ENCODE measurements at regions not wholly inside any gene's neighbourhood (a gene's known extent, or its start where the extent isn't known, plus 50 kb on each side); places are given as distances from the start of the nearest gene placed in this dataset.
"Not testable (repeated sequence)": the region's sequence is repeated elsewhere in the genome, so short reads cannot be mapped to it uniquely, and the experiment has no call there.

DNA sequence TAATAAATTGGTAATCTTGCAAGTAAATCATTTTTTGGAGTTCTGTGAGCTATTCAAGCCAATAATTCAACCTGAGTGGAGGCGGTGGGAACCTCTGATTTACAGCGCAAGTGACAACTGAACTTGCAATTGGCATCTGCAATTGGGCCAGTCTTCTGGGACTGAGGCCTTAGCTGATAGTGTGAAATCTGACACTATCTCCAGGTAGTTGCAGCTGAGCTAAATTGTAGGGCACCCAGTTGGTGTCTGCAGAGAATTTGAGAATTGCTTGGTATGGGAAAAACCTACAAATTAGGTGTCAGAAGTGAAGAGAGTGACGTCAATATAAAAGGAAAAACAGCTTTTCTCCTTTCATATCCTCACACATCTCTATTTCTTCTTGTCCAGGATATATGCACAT is 1633.6 kb upstream of the GOT2 start:
- H3K4me2 ChIP-seq (ENCODE audit: insufficient read depth, low read length) = no peak overlapping the region
- no peak overlapping the region for H3K4me3 ChIP-seq (ENCODE audit: insufficient read depth, low read length)
- H3K27me3 ChIP-seq (ENCODE audit: insufficient read depth, low read length) = no peaks in the 10 kb centered on the region
- TF ChIP-seq, protein P1, sequence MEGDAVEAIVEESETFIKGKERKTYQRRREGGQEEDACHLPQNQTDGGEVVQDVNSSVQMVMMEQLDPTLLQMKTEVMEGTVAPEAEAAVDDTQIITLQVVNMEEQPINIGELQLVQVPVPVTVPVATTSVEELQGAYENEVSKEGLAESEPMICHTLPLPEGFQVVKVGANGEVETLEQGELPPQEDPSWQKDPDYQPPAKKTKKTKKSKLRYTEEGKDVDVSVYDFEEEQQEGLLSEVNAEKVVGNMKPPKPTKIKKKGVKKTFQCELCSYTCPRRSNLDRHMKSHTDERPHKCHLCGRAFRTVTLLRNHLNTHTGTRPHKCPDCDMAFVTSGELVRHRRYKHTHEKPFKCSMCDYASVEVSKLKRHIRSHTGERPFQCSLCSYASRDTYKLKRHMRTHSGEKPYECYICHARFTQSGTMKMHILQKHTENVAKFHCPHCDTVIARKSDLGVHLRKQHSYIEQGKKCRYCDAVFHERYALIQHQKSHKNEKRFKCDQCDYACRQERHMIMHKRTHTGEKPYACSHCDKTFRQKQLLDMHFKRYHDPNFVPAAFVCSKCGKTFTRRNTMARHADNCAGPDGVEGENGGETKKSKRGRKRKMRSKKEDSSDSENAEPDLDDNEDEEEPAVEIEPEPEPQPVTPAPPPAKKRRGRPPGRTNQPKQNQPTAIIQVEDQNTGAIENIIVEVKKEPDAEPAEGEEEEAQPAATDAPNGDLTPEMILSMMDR (IDR thresholded peaks at IDR 0.05; ENCODE audit: extremely low read depth, low read depth, low read length) = no peak
- H3K36me3 ChIP-seq (ENCODE audit: insufficient read depth, low read length) = no peaks in the 10 kb centered on the region
- no peak overlapping the region for H3K27ac ChIP-seq (ENCODE audit: low read depth, low read length)
- no peaks in the 10 kb centered on the region for H3K4me1 ChIP-seq (ENCODE audit: insufficient read depth, low read length)
- H3K9me3 ChIP-seq (ENCODE audit: low read depth, low read length) = peaks cover 4% of the 10 kb centered on the region
- H4K20me1 ChIP-seq (ENCODE audit: insufficient read depth, low read length) = no peaks in the 10 kb centered on the region
- H3K79me2 ChIP-seq (ENCODE audit: insufficient read depth, low read length) = no peaks in the 10 kb centered on the region
- no peak overlapping the region for H2AFZ ChIP-seq (ENCODE audit: low read length)
- DNase-seq (ENCODE audit: insufficient read length, low spot score, missing footprints) = no peak

DNA sequence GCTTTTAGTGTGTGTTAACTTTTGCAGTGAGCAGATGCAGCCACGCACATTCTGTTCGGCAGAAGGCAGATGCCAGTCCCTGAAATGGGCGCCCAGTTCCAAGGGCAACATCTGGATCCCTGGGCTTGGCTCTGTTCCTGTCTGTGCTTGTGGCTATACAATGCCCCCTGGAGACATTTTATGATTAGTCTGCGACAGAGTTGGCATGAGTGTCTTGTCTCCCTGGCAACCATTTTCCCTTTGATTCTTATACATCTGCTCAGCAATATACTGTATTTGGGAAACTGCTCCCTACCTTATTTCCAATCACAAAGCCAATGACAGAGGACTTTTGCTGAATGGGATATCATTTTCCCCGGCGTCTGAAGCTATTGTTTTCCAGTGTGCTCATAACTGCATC is 1629.5 kb upstream of the GOT2 start:
- H3K79me2 ChIP-seq (ENCODE audit: insufficient read depth, low read length) = no peaks in the 10 kb centered on the region
- H3K4me3 ChIP-seq (ENCODE audit: insufficient read depth, low read length) = no peak overlapping the region
- H4K20me1 ChIP-seq (ENCODE audit: insufficient read depth, low read length) = no peaks in the 10 kb centered on the region
- H3K36me3 ChIP-seq (ENCODE audit: insufficient read depth, low read length) = no peaks in the 10 kb centered on the region
- H3K4me1 ChIP-seq (ENCODE audit: insufficient read depth, low read length) = no peaks in the 10 kb centered on the region
- H3K9me3 ChIP-seq (ENCODE audit: low read depth, low read length) = peaks cover 4% of the 10 kb centered on the region
- H3K4me2 ChIP-seq (ENCODE audit: insufficient read depth, low read length) = no peak overlapping the region
- DNase-seq (ENCODE audit: insufficient read length, low spot score, missing footprints) = no peak
- no peaks in the 10 kb centered on the region for H3K27me3 ChIP-seq (ENCODE audit: insufficient read depth, low read length)
- no peak overlapping the region for H2AFZ ChIP-seq (ENCODE audit: low read length)
- no peak overlapping the region for H3K27ac ChIP-seq (ENCODE audit: low read depth, low read length)
- TF ChIP-seq, protein P1 (IDR thresholded peaks at IDR 0.05; ENCODE audit: extremely low read depth, low read depth, low read length) = no peak

DNA sequence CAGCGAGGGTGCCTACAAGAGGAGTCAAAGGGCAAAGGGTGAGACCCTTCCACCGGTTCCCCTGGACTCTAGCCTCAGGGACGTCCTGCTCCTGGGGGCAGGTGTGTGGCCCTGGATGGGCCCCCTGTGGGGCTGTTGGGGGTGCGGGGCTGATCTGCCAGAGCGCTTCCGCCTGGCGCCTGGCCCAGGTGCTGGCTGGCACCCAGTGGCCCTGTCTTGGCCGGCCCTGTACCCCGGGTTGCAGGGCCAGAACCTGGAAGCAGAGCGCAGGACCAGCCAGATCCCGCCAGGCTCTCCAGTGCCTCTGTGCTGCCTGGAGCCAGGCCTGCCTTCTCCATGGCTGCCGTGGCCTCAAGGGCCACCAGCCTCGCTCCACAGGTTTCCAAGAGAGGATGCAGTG is 1625.8 kb upstream of the GOT2 start:
- H4K20me1 ChIP-seq (ENCODE audit: insufficient read depth, low read length); H3K9me3 ChIP-seq (ENCODE audit: low read depth, low read length); H3K4me2 ChIP-seq (ENCODE audit: insufficient read depth, low read length); H3K4me1 ChIP-seq (ENCODE audit: insufficient read depth, low read length); H3K79me2 ChIP-seq (ENCODE audit: insufficient read depth, low read length); H3K4me3 ChIP-seq (ENCODE audit: insufficient read depth, low read length); DNase-seq (ENCODE audit: insufficient read length, low spot score, missing footprints); H3K27me3 ChIP-seq (ENCODE audit: insufficient read depth, low read length); H3K27ac ChIP-seq (ENCODE audit: low read depth, low read length); H2AFZ ChIP-seq (ENCODE audit: low read length); H3K36me3 ChIP-seq (ENCODE audit: insufficient read depth, low read length): not testable (repeated sequence)

DNA sequence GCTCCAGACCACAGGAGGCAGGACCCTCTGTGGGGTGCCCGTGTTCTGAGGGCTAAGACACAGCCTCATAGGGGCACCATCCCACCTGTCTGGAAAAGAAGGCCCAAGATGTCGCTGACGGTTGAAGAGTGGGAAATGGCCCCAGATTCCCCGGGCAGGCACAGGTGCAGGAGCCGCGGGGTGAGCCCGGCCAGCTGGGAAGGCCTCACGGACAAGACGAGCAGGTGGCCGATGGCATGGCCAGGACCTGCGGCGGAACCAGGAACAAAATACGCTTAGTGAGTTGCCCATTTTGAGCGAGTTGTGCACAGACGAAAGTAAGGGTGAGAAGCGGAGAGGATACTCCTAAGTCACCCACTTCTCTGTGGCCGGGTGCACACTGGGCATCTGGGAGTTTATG is 1625.3 kb upstream of the GOT2 start:
- not testable (repeated sequence) for H3K27me3 ChIP-seq (ENCODE audit: insufficient read depth, low read length); H3K36me3 ChIP-seq (ENCODE audit: insufficient read depth, low read length); H3K27ac ChIP-seq (ENCODE audit: low read depth, low read length); H3K4me3 ChIP-seq (ENCODE audit: insufficient read depth, low read length); H3K79me2 ChIP-seq (ENCODE audit: insufficient read depth, low read length); DNase-seq (ENCODE audit: insufficient read length, low spot score, missing footprints); H3K4me2 ChIP-seq (ENCODE audit: insufficient read depth, low read length); H3K9me3 ChIP-seq (ENCODE audit: low read depth, low read length); H4K20me1 ChIP-seq (ENCODE audit: insufficient read depth, low read length); H2AFZ ChIP-seq (ENCODE audit: low read length); H3K4me1 ChIP-seq (ENCODE audit: insufficient read depth, low read length)

DNA sequence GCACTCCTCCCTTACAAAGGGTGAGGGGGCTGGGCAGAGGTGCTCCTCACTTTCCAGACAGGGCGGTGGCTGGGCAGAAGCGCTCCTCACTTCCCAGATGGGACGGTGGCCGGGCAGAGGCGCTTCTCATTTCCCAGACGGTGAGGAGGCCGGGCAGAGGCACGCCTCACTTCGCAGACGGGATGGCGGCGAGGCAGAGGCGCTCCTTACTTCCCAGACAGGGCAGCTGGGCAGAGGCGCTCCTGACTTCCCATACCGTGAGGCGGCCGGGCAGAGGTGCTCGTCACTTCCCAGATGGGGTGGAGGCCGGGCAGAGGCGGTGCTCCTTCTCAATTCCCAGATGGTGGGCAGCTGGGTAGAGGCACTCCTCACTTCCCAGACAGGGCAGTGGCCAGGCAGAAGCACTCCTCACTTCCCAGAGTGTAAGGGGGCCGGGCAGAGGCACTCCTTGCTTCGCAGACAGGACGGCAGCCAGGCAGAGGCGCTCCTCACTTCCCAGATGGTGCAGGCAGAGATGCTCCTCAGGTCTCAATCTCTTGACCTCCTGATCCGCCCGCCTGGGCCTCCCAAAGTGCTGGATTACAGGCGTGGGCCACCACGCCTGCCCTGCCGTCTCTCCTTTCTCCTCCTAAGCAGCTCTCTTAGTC is 1623.9 kb upstream of the GOT2 start:
- H3K4me1 ChIP-seq (ENCODE audit: insufficient read depth, low read length); H3K27ac ChIP-seq (ENCODE audit: low read depth, low read length); H3K9me3 ChIP-seq (ENCODE audit: low read depth, low read length); H3K36me3 ChIP-seq (ENCODE audit: insufficient read depth, low read length); H3K4me2 ChIP-seq (ENCODE audit: insufficient read depth, low read length); H4K20me1 ChIP-seq (ENCODE audit: insufficient read depth, low read length); H3K27me3 ChIP-seq (ENCODE audit: insufficient read depth, low read length); H3K4me3 ChIP-seq (ENCODE audit: insufficient read depth, low read length); H3K79me2 ChIP-seq (ENCODE audit: insufficient read depth, low read length); H2AFZ ChIP-seq (ENCODE audit: low read length); DNase-seq (ENCODE audit: insufficient read length, low spot score, missing footprints): not testable (repeated sequence)
